Neuronal stem cell (in vitro differentiated cells): ENCODE measurements at regions not wholly inside any gene's neighbourhood (a gene's known extent, or its start where the extent isn't known, plus 50 kb on each side); places are given as distances from the start of the nearest gene placed in this dataset.

Experiments
- DNase-seq: peaks from one replicate; pipeline ENCODE4 v3.0.0-alpha.2; 2013; ENCODE audit warnings: low spot score
- H2AFZ ChIP-seq: one replicate; pipeline ENCODE4 v1.6.1; 2013; ENCODE audit warnings: mild to moderate bottlenecking, low read length, inconsistent platforms
- H2AK5ac ChIP-seq: 2 replicates; pipeline ENCODE4 v1.6.1; 2013; ENCODE audit warnings: low read depth, mild to moderate bottlenecking, inconsistent platforms, low read length, moderate library complexity, mixed read lengths
- H2BK120ac ChIP-seq: 2 replicates; pipeline ENCODE4 v1.6.1; 2013; ENCODE audit warnings: low read depth, mild to moderate bottlenecking, inconsistent platforms, low read length, moderate library complexity, mixed read lengths
- H2BK12ac ChIP-seq: one replicate; pipeline ENCODE4 v1.6.1; 2013; ENCODE audit warnings: low read length, inconsistent platforms
- H2BK15ac ChIP-seq: 2 replicates; pipeline ENCODE4 v1.6.1; 2013; ENCODE audit warnings: mild to moderate bottlenecking, low read length, inconsistent platforms, mixed read lengths
- H2BK5ac ChIP-seq: one replicate; pipeline ENCODE4 v1.6.1; 2013; ENCODE audit warnings: inconsistent platforms, mild to moderate bottlenecking, low read length, moderate library complexity
- H3K14ac ChIP-seq: one replicate; pipeline ENCODE4 v1.6.1; 2013; ENCODE audit warnings: low read length, inconsistent platforms
- H3K18ac ChIP-seq: 2 replicates; pipeline ENCODE4 v1.6.1; 2013; ENCODE audit warnings: low read length, inconsistent platforms
- H3K23ac ChIP-seq: 2 replicates; pipeline ENCODE4 v1.6.1; 2013; ENCODE audit warnings: low read depth, mild to moderate bottlenecking, mixed read lengths, low read length, inconsistent platforms; ENCODE audit not compliant: poor library complexity
- H3K27ac ChIP-seq: replicated peaks from 3 replicates; pipeline ENCODE4 v1.5.1; 2013; ENCODE audit warnings: low read length, inconsistent platforms
- H3K27me3 ChIP-seq, 3 experiments: 2 replicates each; pipeline ENCODE4 v1.6.1; 2013; ENCODE audit warnings: low read length in 3 of 3, mild to moderate bottlenecking in 2 of 3, inconsistent platforms in 1 of 3, low read depth in 1 of 3, mixed read lengths in 1 of 3, moderate library complexity in 1 of 3; ENCODE audit not compliant: control insufficient read depth in 3 of 3, insufficient read depth in 3 of 3
- H3K36me3 ChIP-seq, 2 donors: replicated peaks in 1 of 2; 2 replicates each; pipeline ENCODE4 v1.6.1; 2013; ENCODE audit warnings: low read length in 2 of 2; ENCODE audit not compliant: control insufficient read depth in 2 of 2, insufficient read depth in 2 of 2
- H3K4ac ChIP-seq: 2 replicates; pipeline ENCODE4 v1.6.1; 2013; ENCODE audit warnings: inconsistent platforms, mild to moderate bottlenecking, low read length, moderate library complexity
- H3K4me1 ChIP-seq, 2 donors: 1 replicate in 1 of 2; 2 replicates in 1 of 2; pipeline ENCODE4 v1.6.1; 2013; ENCODE audit warnings: low read length in 2 of 2, low read depth in 1 of 2; ENCODE audit not compliant: control insufficient read depth in 2 of 2, insufficient read depth in 1 of 2
- H3K4me2 ChIP-seq: one replicate; pipeline ENCODE4 v1.6.1; 2013; ENCODE audit warnings: mild to moderate bottlenecking, low read length, inconsistent platforms; ENCODE audit not compliant: insufficient read depth, poor library complexity, severe bottlenecking
- H3K4me3 ChIP-seq, 2 donors: 2 replicates each; pipeline ENCODE4 v1.5.1; 2013; ENCODE audit warnings: low read length in 2 of 2, mild to moderate bottlenecking in 2 of 2, inconsistent platforms in 1 of 2, moderate library complexity in 1 of 2
- H3K79me1 ChIP-seq: one replicate; pipeline ENCODE4 v1.6.1; 2013; ENCODE audit warnings: low read depth, mild to moderate bottlenecking, inconsistent platforms, low read length, moderate library complexity
- H3K9ac ChIP-seq: one replicate; pipeline ENCODE4 v1.6.1; 2013; ENCODE audit warnings: mild to moderate bottlenecking, low read depth, low read length, inconsistent platforms; ENCODE audit not compliant: poor library complexity
- H3K9me3 ChIP-seq, 2 donors: replicated peaks in 1 of 2; 2 replicates each; pipeline versions ENCODE3 to v1.6.1; 2013; ENCODE audit warnings: low read length in 2 of 2, mild to moderate bottlenecking in 2 of 2, inconsistent platforms in 1 of 2, low read depth in 1 of 2, mixed read lengths in 1 of 2, moderate library complexity in 1 of 2; ENCODE audit not compliant: control insufficient read depth in 2 of 2, insufficient read depth in 1 of 2
- H4K8ac ChIP-seq: one replicate; pipeline ENCODE4 v1.6.1; 2013; ENCODE audit warnings: low read depth, mild to moderate bottlenecking, inconsistent platforms, low read length, moderate library complexity
- H4K91ac ChIP-seq: one replicate; pipeline ENCODE4 v1.6.1; 2013; ENCODE audit warnings: low read length, low read depth, mild to moderate bottlenecking, inconsistent platforms; ENCODE audit not compliant: poor library complexity
- WGBS, 2 donors: extraction: QIAGEN DNeasy Blood & Tissue Kit; methylation state at CpG; one replicate each; pipeline ENCODE4 v1.1.7; 2013; ENCODE audit warnings: missing lambda C conversion rate in 2 of 2, mixed read lengths in 1 of 2; ENCODE audit not compliant: insufficient read length in 2 of 2, insufficient replicate concordance in 1 of 2; ENCODE audit errors: extremely low coverage in 2 of 2; 5-methylcytosine and 5-hydroxymethylcytosine counted together

GRCh38 chr5:88503406-88503805, 234.8 kb upstream of the TMEM161B start:
- no peak overlapping the region for H2BK5ac ChIP-seq
- no peak overlapping the region for H2AFZ ChIP-seq
- H4K91ac ChIP-seq = no peak overlapping the region
- no peaks in the 10 kb centered on the region for H3K79me1 ChIP-seq
- no peaks in the 10 kb centered on the region for H3K27me3 ChIP-seq
- no peak overlapping the region for H2AK5ac ChIP-seq
- H2BK12ac ChIP-seq = no peak overlapping the region
- H4K8ac ChIP-seq = no peak overlapping the region
- DNase-seq = no peak
- H3K9me3 ChIP-seq = no peaks in the 10 kb centered on the region
- H3K4ac ChIP-seq = no peak overlapping the region
- no peak overlapping the region for H3K27ac ChIP-seq
- no peaks in the 10 kb centered on the region for H3K36me3 ChIP-seq
- H3K18ac ChIP-seq = no peak overlapping the region
- peaks cover 0 to 2% of the 10 kb centered on the region in 2 donors for H3K4me1 ChIP-seq
- no CpG with 5 or more reads among the region's 3 CpGs for WGBS, 2 donors
- no peak overlapping the region for H3K4me3 ChIP-seq
- H2BK120ac ChIP-seq = no peak overlapping the region
- H3K4me2 ChIP-seq = no peak overlapping the region
- no peak overlapping the region for H2BK15ac ChIP-seq
- no peak overlapping the region for H3K23ac ChIP-seq
- H3K9ac ChIP-seq = no peak overlapping the region
- H3K14ac ChIP-seq = no peak overlapping the region

DNA sequence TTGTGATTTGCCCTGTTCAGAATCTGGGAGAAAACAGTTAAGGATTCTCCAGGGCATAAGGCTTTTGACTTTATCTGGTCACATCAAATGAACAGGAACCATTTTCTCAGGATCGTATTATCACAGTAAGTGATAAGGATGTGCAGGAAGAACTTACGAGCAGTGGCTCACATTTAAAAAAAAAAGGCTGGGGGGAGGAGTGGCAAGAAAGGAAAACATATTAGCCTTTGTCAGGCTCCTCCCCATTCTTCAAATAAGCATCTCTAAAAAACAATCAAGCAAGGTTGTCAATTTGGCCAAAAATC, 234.3 kb upstream of the TMEM161B start:
- Histone ChIP-seq H3K4ac (no peak overlapping the region), H3K27me3 (no peaks in the 10 kb centered on the region), H3K4me1 (peaks cover 0 to 2% of the 10 kb centered on the region in 2 donors), H3K79me1 (no peaks in the 10 kb centered on the region), H3K23ac (no peak overlapping the region), H2BK12ac (no peak overlapping the region), H2BK15ac (no peak overlapping the region), H3K9me3 (no peaks in the 10 kb centered on the region), H3K14ac (no peak overlapping the region), H3K4me3 (no peak overlapping the region), H2BK120ac (no peak overlapping the region), H3K27ac (no peak overlapping the region), H2BK5ac (no peak overlapping the region), H3K36me3 (no peaks in the 10 kb centered on the region), H2AFZ (peak overlapping the region; percentile 60), H2AK5ac (no peak overlapping the region), H3K4me2 (no peak overlapping the region), H4K8ac (no peak overlapping the region), H3K9ac (no peak overlapping the region), H4K91ac (no peak overlapping the region), H3K18ac (no peak overlapping the region)
- WGBS, 2 donors = no CpG with 5 or more reads among the region's 2 CpGs
- DNase-seq = no peak

DNA sequence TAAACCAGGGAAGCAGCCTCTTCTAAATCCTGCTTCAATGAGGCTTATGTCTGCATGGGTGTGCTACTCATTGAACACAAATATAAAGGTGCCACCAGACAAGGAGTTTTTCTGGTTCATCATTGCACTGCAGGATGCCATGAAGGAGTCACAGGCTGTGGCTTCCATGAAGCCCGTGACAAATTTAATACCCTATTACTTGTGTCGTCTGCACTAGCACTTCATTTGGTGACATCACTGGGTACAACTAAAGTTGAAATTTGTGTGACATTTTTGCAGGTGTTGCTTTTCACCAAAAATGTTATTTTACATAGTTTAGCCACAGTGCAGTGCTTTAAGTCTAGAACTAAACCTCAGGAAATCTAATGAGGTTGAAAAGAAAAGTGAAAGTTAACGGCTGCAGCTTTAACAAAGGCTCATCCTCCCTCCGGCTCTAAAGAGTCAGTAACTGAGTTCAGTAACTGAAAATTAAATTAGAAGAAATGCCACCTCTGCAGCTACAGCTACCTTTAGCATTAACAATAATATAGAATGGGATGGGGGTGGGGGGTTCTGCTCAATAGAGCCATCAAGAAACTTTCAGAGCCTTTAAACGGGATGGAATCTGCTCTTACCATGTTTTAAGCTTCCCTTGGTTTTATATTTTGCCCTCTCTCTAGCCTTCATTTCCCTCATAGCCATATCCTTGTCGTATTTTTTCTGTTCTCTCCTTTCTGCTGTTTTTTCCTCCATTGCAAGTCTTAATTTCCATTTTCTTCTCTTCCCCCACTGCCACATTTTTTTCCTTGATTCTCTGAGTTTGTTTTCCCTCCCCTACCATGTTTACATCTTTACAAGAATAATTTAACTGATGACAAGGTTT, 233.8 kb upstream of the TMEM161B start:
- H3K14ac ChIP-seq = no peak overlapping the region
- no peak overlapping the region for H3K23ac ChIP-seq
- no peak overlapping the region for H2BK120ac ChIP-seq
- H4K8ac ChIP-seq = no peak overlapping the region
- no CpG with 5 or more reads among the region's 6 CpGs for WGBS, 2 donors
- H3K27me3 ChIP-seq = no peaks in the 10 kb centered on the region
- no peaks in the 10 kb centered on the region for H3K79me1 ChIP-seq
- no peaks in the 10 kb centered on the region for H3K36me3 ChIP-seq
- H3K27ac ChIP-seq = no peak overlapping the region
- no peak for DNase-seq
- H2AFZ ChIP-seq = peak overlapping the region; percentile 60
- H3K4ac ChIP-seq = no peak overlapping the region
- H3K4me2 ChIP-seq = no peak overlapping the region
- no peaks in the 10 kb centered on the region for H3K9me3 ChIP-seq
- no peak overlapping the region for H2BK5ac ChIP-seq
- no peak overlapping the region for H2BK12ac ChIP-seq
- H3K4me3 ChIP-seq = no peak overlapping the region
- no peak overlapping the region for H4K91ac ChIP-seq
- peaks cover 0 to 2% of the 10 kb centered on the region in 2 donors for H3K4me1 ChIP-seq
- H3K9ac ChIP-seq = no peak overlapping the region
- no peak overlapping the region for H3K18ac ChIP-seq
- no peak overlapping the region for H2AK5ac ChIP-seq
- no peak overlapping the region for H2BK15ac ChIP-seq

DNA sequence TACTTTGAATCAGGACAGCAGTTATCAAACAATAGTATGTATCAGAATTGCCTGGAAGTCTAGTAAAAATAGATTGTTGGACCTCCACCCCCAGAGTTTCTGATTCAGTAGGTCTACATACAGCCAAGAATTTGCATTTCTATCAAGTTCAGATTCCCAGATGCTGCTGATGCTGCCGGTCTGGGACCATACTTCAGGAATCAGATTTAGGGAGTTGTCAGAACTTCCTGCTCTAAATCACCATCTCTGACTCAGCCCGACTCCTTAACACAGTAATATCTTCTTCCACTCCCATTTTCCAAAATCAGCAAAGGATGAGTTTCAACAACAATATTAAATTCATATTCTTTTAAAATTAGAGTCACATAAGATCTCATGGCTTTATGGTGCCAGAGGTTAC, 227.2 kb upstream of the TMEM161B start:
- Histone ChIP-seq H2AFZ (no peak overlapping the region), H2BK120ac (no peak overlapping the region), H3K14ac (no peak overlapping the region), H2BK15ac (no peak overlapping the region), H3K9me3 (no peaks in the 10 kb centered on the region), H3K4ac (no peak overlapping the region), H3K23ac (no peak overlapping the region), H3K27ac (no peak overlapping the region), H2BK5ac (no peak overlapping the region), H3K9ac (no peak overlapping the region), H2AK5ac (no peak overlapping the region), H4K8ac (no peak overlapping the region), H3K36me3 (no peaks in the 10 kb centered on the region), H3K18ac (no peak overlapping the region), H3K27me3 (no peaks in the 10 kb centered on the region), H3K4me2 (no peak overlapping the region), H3K4me3 (no peak overlapping the region), H3K4me1 (peaks cover 0 to 3% of the 10 kb centered on the region in 2 donors), H3K79me1 (no peaks in the 10 kb centered on the region), H2BK12ac (no peak overlapping the region), H4K91ac (no peak overlapping the region)
- WGBS, 2 donors = no CpG with 5 or more reads among the region's 2 CpGs
- no peak for DNase-seq
